NAMALWA (cell line): ENCODE measurements at regions not wholly inside any gene's neighbourhood (a gene's known extent, or its start where the extent isn't known, plus 50 kb on each side); places are given as distances from the start of the nearest gene placed in this dataset.
"Not testable (repeated sequence)": the region's sequence is repeated elsewhere in the genome, so short reads cannot be mapped to it uniquely, and the experiment has no call there.

ENCODE experiments used
- DNase-seq: peaks from one replicate; pipeline ENCODE4 v3.0.0-alpha.2; 2015; ENCODE audit warnings: low spot score

DNA sequence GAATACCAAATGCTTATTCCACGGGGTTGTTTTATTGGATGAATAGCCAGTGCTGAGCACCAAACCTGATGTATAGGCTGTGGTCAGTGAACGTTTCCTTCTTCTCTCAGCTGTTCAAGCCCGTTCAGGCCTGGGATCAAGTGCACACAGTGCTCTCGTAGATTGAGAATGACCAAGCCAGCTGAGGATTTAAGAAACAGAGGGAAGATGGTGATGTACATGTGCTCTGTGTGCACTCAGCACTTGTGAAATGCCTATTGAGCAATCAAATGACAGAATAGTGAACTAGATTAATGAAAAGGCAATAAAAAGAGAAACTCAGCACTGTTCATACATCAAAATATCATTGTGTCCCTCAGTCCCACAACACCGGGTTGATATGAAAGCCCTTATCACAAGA is 302.5 kb downstream of the BMPER start:
- no peak for DNase-seq

DNA sequence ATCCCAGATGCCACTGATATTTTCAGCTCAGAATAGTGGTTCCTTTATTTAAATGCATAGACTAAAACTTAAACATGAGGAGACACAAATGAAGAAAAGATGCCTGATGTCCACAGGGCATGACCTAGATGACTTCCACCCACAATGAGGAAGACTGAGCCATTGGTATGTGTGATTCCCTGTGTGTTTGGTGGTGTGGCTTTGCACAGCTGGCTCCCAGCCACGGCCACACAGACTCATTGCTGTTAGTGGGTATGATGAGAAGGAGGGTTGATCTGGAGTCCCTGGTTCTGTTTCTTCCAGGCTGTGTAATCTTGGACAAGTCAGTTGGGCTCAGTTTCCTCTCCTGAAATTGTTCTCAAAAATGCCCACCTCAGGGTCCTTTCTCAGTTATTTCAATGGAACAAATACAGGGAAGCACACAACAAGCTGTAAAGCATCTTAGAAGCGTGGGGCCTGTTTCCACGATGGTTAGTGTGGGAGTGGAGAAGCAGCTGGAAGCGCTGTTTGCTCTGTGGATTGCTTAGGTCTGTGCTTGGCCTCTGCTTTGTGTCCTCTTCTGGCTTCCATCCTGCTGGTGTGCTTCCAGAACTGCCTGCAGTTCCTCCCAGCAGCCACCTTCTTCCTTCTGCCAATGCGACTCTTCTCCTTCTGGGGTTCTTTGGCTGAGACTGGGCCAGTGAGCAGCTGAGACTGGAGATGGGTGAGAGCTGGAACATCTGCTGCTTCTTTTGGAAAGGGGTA is 303.7 kb downstream of the BMPER start:
- DNase-seq = no peak

DNA sequence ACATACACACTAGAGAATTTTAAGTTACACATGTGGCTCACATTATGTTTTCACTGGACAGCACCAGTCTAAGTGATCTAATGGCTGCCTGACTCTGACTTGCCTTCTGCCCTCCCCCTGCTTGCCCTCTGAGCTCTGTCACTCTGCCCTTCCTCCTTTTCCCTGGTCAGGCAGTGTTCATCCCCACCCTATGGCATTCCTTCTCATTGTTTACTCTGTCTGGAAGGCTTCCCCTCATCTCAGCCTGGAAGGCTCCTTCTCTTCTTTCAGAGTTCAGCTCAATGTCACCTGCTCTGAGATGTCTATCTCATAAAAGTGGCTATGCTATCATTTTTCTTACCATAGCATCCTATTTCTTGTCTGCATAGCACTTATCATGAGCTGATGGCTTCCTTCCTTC is 305.7 kb downstream of the BMPER start:
- DNase-seq = no peak

DNA sequence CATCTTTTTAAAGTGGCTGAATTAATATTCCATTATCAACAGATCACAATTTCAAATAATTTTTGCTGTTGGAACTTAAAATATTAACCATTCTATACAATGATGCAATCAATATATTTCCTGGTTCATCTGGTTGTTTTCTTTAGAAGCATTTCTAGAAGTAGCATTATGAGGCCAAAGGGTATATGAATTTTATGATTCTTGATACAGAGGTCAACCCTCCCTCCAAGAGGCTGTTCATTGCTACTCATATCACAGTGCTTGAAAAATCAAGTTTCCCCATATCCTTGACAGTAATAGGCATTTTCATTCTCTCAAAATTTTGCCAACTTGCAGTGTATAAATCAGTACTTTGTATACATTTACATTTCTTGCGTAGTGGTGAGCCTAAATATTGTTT is 312.6 kb downstream of the BMPER start:
- DNase-seq = no peak

DNA sequence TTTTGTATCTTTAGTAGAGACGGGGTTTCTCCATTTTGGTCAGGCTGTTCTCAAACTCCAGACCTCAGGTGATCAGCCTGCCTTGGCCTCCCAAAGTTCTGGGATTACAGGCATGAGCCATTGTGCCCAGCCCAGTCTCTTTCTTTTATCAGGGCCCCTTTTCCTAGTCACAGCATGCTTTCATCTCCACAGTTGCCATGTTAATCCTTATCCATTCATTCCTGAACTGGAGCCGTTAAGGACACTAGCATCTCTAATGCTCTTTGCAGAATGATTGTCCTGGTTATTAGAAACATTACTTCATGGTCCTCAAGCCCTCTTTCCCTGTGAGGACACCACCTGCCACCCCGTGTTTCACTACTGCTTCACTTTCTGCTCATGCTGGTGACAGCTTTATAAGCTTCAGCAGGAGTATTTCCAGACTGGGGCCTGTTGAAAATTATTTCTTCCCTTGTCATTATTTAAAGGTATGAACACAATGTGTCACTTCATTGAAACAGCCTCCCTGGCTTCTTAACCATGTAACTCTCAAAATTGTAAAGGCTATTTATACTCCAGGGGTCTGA is 313.9 kb downstream of the BMPER start:
- DNase-seq = no peak

DNA sequence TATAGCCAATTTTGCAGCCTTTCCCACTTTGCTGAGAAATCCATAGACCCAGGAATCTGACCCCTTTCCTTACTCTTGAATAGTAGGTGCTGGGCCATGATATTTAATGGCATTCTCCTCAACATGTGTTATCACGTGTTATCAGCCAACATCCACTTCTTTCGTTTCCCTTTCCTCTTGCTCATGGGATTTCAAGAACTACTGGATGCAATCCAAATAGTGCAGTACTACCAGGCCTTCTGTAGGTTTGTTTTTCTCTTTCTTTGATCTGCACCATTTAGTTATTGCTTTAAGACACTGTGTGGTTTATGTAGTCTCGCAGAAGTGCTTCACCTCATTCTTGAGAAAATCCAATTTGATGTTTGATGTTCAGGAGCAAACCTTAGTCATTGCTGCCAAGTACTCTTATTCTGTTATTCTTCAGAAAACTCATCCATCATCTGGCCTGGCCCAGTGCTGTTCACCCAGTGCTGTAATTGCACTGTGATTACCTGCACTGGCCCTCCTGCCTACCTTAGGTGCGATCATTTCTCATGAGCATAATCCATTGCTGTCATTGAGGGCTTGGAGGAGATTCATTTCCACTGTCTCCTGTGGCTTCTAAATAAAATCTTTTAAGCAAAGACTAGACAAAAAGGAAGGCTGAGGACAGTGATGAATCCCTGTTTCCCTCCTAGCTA is 315.3 kb downstream of the BMPER start:
- no peak for DNase-seq

DNA sequence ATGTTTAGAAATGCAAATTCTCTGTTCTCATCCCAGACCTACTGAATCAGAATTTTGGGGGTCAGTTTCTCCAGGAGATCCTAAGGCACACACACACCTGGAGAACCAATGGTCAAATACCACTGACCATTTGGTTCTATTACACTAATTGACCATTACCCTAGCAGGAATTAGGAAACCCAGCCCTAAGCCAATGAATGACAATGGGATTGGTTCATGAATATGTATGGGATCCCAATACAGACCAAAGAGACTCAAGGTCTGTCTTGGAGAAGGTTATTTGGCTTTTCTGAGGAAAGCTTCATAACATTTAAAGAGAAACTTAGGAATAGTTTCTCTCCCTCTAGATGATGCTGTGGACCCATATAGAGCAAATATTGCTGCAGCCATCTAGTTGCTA is 317.0 kb downstream of the BMPER start:
- no peak for DNase-seq

DNA sequence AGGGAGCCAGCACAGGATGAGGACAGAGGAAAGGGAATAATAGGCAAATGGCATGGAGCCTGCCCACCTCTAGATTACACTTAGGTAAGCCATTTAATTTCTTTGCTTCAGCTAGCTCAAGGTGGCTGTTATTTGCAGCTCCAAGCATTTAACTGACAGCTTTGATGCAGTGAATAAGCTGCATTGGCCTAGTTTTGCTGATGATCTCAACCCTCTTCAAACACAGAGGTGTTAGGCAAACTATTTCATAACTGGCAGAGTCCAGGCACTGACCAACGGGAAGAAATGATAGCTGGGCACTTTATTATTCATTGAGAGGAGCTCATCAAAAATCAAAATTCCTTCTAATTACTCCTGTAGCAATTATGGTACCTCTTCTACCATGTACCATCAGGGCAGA is 317.4 kb downstream of the BMPER start:
- DNase-seq = no peak

DNA sequence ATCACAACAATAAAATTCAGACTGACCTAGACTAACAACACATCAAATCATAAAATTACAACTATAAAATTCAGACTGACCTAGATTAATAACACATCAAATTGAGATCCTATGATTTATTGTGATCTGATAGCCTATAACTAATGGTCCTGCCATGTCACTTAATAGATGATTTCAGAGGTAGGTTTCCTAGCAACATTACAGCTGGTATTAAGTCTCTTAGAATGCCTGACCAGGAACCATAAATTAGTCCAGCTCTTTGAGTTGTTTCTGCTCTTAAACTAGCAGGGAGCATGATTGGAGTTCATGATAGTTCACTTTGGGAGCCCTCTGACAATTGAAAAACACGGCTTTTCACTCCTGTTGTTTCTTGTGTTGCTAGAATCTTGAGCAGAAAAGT is 318.9 kb downstream of the BMPER start:
- DNase-seq = no peak

DNA sequence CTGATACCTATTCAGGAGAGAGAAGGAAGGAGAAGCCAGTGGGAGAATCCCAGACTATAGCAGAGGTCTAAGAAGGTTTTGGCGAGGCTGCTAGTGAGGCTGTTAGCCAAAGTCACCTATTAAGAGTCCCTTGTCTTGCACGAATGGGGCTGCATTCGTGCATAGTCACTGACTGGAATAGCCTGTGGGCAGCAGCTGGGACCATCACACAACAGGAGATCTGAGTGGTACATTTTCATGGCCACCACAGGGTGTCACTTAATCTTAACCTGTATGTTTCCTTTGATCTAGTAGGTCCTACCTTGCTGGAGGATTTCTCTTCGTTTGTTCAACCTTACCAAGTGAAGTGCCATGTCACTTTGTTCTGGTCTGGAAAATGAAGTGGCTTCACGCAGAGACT is 319.9 kb downstream of the BMPER start:
- no peak for DNase-seq

GRCh38 chr7:34227525-34227924 is 322.2 kb downstream of the BMPER start:
- DNase-seq = no peak

GRCh38 chr7:34235101-34235500 is 329.8 kb downstream of the BMPER start:
- not testable (repeated sequence) for DNase-seq

DNA sequence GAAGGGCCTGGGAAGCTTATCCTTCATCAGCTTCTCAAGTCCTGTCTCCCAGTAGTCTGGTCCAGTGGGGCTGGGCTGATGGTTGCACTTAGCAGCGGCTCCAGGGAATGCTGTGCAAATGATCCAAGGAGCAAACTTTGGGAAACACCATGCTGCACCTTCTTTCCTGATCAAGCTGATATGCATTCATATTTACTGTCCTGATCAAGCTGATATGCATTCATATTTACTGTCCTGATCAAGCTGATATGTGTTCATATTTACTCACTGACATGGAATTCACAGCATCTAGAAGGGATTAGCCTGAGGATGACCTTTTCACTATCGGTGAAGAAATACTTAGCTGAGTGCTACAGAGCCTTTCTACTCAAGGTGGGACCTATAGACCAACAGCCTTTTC is 330.7 kb downstream of the BMPER start:
- no peak for DNase-seq

GRCh38 chr7:34236839-34237492 is 331.6 kb downstream of the BMPER start:
- DNase-seq = no peak

DNA sequence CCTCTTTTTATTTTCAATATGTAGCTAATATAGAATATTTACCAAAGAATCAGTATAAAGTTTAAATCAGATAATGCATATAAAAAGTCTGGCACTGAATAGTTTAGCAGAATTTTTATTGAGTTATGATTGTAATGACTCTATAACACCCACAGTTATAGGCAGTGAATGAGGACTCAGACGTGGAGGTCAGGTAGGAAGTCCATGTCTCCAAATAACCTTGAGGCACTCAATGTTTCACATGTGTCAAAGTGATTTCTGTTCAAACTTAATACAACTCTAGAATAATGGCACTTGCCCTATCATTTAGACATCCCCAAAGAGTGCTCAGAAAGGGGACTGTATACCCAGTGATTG is 332.1 kb downstream of the BMPER start:
- DNase-seq = no peak

- no peak for DNase-seq
Measured at GRCh38 chr7:34240417-34240816, 335.1 kb downstream of the BMPER start.

GRCh38 chr7:34242391-34242790 is 337.1 kb downstream of the BMPER start:
- DNase-seq = no peak

DNA sequence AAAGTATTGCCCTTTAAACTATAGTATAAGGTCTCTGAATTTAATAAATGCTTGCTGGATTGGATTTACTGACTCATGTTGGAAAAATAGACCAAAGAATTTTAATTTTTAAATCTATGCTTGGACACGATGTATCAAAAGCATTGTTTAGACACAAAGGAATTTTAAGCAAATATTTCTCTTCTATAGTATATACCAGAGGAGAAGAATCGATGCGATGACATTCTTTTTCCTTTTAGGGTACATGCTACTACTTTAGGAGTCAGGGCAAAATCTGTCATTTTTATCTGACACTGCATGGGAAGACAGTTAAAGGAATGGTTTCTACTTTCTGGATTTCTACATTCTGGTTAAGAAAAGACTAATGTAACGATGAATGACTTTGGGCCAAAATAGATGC is 339.9 kb downstream of the BMPER start:
- no peak for DNase-seq

DNA sequence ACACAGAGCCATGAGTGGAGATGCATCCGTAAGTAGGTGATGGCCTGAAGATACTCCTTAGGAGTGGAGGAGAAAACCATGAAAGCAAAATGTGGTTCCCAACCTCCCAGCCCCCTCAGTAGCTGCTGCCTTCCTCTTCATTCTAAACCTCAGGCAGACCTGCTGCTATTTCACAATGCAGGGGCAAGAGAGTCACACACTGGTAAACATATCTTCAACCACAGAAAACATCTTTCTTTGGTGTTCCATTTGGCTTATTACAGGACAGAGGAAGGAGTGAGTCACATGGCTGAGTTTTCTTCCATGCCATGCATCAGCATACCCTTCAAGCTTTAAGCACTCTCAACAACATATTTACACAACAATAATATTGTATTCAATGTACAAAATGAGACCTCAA is 342.1 kb downstream of the BMPER start:
- DNase-seq = no peak

GRCh38 chr7:34249192-34249591 is 343.9 kb downstream of the BMPER start:
- DNase-seq = no peak

- no peak for DNase-seq
Measured at GRCh38 chr7:34260279-34260678, 354.9 kb downstream of the BMPER start.

DNA sequence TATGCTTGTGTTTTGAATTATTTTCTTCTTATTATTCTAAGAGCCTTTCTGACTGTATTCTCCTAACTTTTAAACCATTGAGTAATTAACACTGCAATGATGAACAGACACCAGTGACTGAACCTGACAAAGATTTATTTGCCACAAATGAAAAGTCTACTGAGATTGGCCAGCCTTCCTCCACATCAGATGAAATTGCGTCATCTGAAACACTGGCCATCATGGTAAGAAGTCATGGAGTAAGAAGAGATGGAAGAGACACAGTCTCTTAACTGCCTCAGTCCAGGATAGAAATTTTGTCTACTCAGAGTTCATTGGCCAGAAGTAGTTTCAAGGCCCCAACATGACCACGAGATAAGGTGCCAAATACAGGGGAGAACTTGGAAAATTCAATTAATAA is 357.8 kb downstream of the BMPER start:
- no peak for DNase-seq

DNA sequence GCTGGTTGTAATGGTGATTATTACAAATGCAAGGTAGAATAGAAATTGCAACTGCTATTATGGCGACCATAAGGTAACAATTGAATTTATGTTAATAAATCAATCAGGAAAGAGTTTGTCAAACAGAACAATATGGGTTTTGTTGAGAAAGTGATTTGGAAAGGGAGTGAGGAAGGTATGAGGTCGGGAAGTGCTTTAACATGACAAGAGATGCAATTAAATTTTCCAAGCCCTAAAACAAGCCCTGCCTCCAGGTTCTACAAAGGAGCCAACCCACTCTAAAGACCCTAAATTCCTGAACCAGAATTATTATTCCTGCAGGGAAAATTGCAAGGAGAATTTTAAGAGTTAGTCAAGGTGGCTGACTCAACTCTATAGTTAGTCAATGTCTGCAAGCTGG is 363.7 kb downstream of the BMPER start:
- no peak for DNase-seq
